Small intestine (tissue), 7 donors: ENCODE measurements at regions not wholly inside any gene's neighbourhood (a gene's known extent, or its start where the extent isn't known, plus 50 kb on each side); places are given as distances from the start of the nearest gene placed in this dataset.

ENCODE experiments used
- DNase-seq, 2 donors: peaks; one replicate each; pipeline versions ENCODE4 v3.0.0 to v3.0.0-alpha.2; 2013
- FAIRE-seq: peaks from 2 replicates; lab custom pipeline; 2012; peaks lifted over from hg19 to GRCh38; lab: Jason Lieb, UNC
- H3K27ac ChIP-seq, 3 donors: one replicate each; pipeline ENCODE4 v1.5.1; 2013; ENCODE audit warnings: low read length in 2 of 3, mild to moderate bottlenecking in 2 of 3, control low read depth in 1 of 3, inconsistent platforms in 1 of 3, low read depth in 1 of 3, moderate library complexity in 1 of 3
- H3K27me3 ChIP-seq, 3 donors: one replicate each; pipeline ENCODE4 v1.6.1; 2013; ENCODE audit warnings: low read length in 3 of 3, inconsistent platforms in 1 of 3; ENCODE audit not compliant: control insufficient read depth in 3 of 3, insufficient read depth in 3 of 3
- H3K36me3 ChIP-seq, 3 donors: one replicate each; pipeline ENCODE4 v1.6.1; 2013; ENCODE audit warnings: low read length in 3 of 3, inconsistent platforms in 1 of 3, low read depth in 1 of 3, mild to moderate bottlenecking in 1 of 3, moderate library complexity in 1 of 3; ENCODE audit not compliant: control insufficient read depth in 3 of 3, insufficient read depth in 2 of 3
- H3K4me1 ChIP-seq, 3 donors: one replicate each; pipeline ENCODE4 v1.6.1; 2013; ENCODE audit warnings: low read length in 2 of 3, inconsistent platforms in 1 of 3, low read depth in 1 of 3, mild to moderate bottlenecking in 1 of 3, moderate library complexity in 1 of 3; ENCODE audit not compliant: control insufficient read depth in 3 of 3, insufficient read depth in 2 of 3
- H3K4me3 ChIP-seq, 3 donors: one replicate each; pipeline ENCODE4 v1.5.1; 2013; ENCODE audit warnings: low read length in 3 of 3, control low read depth in 1 of 3, inconsistent platforms in 1 of 3, low read depth in 1 of 3, mild to moderate bottlenecking in 1 of 3, moderate library complexity in 1 of 3
- H3K9me3 ChIP-seq, 2 donors: one replicate each; pipeline ENCODE4 v1.6.1; 2013; ENCODE audit warnings: low read depth in 1 of 2, low read length in 1 of 2; ENCODE audit not compliant: control insufficient read depth in 2 of 2, insufficient read depth in 1 of 2
- WGBS, 3 donors: extraction: QIAGEN DNeasy Blood & Tissue Kit; methylation state at CpG; one replicate each; pipeline ENCODE4 v1.1.7; 2013; 5-methylcytosine and 5-hydroxymethylcytosine counted together
- donor health status: healthy with polysubstance abuse.
- donor health status: control.
- donor health status: control.
- donor health status: Bipolar disorder and iron deficiency.
- donor health status: healthy.

GRCh38 chr1:59016390-59016789, 232.5 kb upstream of the JUN start:
- Histone ChIP-seq H3K4me3 (no peak overlapping the region), H3K9me3 (peaks cover 0 to 6% of the 10 kb centered on the region in 2 donors), H3K27ac (no peak overlapping the region), H3K36me3 (no peaks in the 10 kb centered on the region), H3K4me1 (peaks cover 8 to 27% (median 13%) of the 10 kb centered on the region in 3 donors), H3K27me3 (no peaks in the 10 kb centered on the region)
- FAIRE-seq (no peak), DNase-seq (no peak)
- WGBS, 3 donors = 93 to 95% (median 94%) methylated on average over 2 of the region's 2 CpGs

GRCh38 chr1:59017501-59018231, 233.8 kb upstream of the JUN start:
- 73 to 94% (median 88%) methylated on average over 8 of the region's 8 CpGs for WGBS, 3 donors
- no peak for FAIRE-seq
- Histone ChIP-seq H3K27me3 (no peaks in the 10 kb centered on the region), H3K4me1 (peaks cover 8 to 23% (median 13%) of the 10 kb centered on the region in 3 donors), H3K27ac (no peak overlapping the region), H3K9me3 (peaks cover 0 to 6% of the 10 kb centered on the region in 2 donors), H3K4me3 (no peak overlapping the region), H3K36me3 (no peaks in the 10 kb centered on the region)
- DNase-seq = no peak

- Histone ChIP-seq H3K4me1 (peaks cover 8 to 15% (median 11%) of the 10 kb centered on the region in 3 donors), H3K4me3 (no peak overlapping the region), H3K9me3 (peaks cover 0 to 6% of the 10 kb centered on the region in 2 donors), H3K27ac (no peak overlapping the region), H3K36me3 (no peaks in the 10 kb centered on the region), H3K27me3 (no peaks in the 10 kb centered on the region)
- FAIRE-seq (no peak), DNase-seq (no peak)
- WGBS, 3 donors = 76 to 79% (median 78%) methylated on average over 6 of the region's 6 CpGs
These were observed 234.6 kb upstream of the JUN start for GRCh38 chr1:59018446-59018845.

GRCh38 chr1:59018860-59019259, 235.0 kb upstream of the JUN start:
- Histone ChIP-seq H3K27ac (no peak overlapping the region), H3K4me3 (no peak overlapping the region), H3K27me3 (no peaks in the 10 kb centered on the region), H3K4me1 (peaks cover 5 to 11% (median 11%) of the 10 kb centered on the region in 3 donors), H3K9me3 (peaks cover 0 to 6% of the 10 kb centered on the region in 2 donors), H3K36me3 (no peaks in the 10 kb centered on the region)
- 33 to 86% (median 53%) methylated on average over 7 of the region's 7 CpGs for WGBS, 3 donors
- FAIRE-seq (no peak), DNase-seq (no peak)

GRCh38 chr1:59020151-59020997, 236.5 kb upstream of the JUN start:
- peak; percentile 87 to 92 for DNase-seq
- no peaks in the 10 kb centered on the region for H3K27me3 ChIP-seq
- H3K36me3 ChIP-seq = no peaks in the 10 kb centered on the region
- peak overlapping the region; percentile 66 to 93 (median 80) for H3K27ac ChIP-seq
- peaks cover 5 to 11% (median 6%) of the 10 kb centered on the region in 3 donors for H3K4me1 ChIP-seq
- FAIRE-seq = peak; percentile 94
- H3K9me3 ChIP-seq = peaks cover 0 to 6% of the 10 kb centered on the region in 2 donors
- 37 to 39% (median 38%) methylated on average over 2 of the region's 2 CpGs for WGBS, 3 donors
- H3K4me3 ChIP-seq = peak overlapping the region in 1 of 3 donors; percentile 4

DNA sequence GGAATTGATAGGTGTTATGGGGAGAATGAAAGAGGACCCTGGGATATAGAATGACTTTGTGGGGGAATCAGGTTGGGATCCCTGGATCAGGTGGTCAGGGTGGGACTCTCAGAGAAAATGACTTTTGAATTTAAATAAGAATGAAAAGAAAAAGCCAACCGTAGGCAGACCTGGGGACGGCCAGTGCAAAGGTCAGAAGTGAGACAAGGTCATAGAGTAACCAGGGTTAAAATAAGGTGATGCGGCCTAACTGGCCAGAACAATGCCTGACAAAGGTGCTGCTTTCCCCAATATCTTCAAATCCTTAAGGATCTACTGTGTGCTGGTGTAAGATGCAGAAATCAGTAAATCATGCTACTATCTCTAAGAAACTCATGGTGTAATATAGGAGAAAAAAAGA, 238.4 kb upstream of the JUN start:
- DNase-seq = no peak
- peaks cover 0 to 6% of the 10 kb centered on the region in 2 donors for H3K9me3 ChIP-seq
- H3K4me3 ChIP-seq = no peak overlapping the region
- no peak for FAIRE-seq
- H3K27ac ChIP-seq = no peak overlapping the region
- no peaks in the 10 kb centered on the region for H3K27me3 ChIP-seq
- H3K4me1 ChIP-seq = peaks cover 11 to 23% (median 17%) of the 10 kb centered on the region in 3 donors
- no peaks in the 10 kb centered on the region for H3K36me3 ChIP-seq
- WGBS, 3 donors = 95 to 97% (median 97%) methylated on average over 3 of the region's 3 CpGs

DNA sequence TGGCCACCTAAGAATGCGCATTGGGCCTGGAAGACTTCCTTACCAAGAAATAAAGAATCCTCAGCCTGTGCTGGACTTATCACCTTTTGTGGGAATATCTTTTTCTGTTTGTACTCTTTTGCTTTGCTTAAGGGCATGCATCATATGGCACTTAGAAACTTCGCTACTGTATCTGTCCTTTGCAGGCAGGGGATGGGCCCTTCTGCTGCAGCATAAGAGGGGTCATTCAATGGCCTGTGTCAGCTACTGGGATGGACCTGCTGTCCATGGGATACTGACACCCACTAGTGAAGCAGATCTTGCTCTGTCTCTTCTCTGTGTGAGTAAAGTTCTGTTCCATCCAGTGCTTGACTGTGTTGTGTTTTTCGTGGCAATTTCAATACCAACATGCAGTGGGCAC, 239.0 kb upstream of the JUN start:
- no peak for FAIRE-seq
- 97 to 99% (median 98%) methylated on average over 3 of the region's 3 CpGs for WGBS, 3 donors
- no peak overlapping the region for H3K4me3 ChIP-seq

GRCh38 chr1:59025201-59025600, 241.4 kb upstream of the JUN start:
- WGBS, 3 donors = 84 to 95% (median 94%) methylated on average over 2 of the region's 2 CpGs
- Histone ChIP-seq H3K27me3 (no peaks in the 10 kb centered on the region), H3K9me3 (no peaks in the 10 kb centered on the region), H3K4me1 (peaks cover 12 to 26% (median 22%) of the 10 kb centered on the region in 3 donors), H3K4me3 (no peak overlapping the region), H3K27ac (no peak overlapping the region), H3K36me3 (no peaks in the 10 kb centered on the region)
- FAIRE-seq (no peak), DNase-seq (no peak)

More for the DNA sequence above, 239.0 kb upstream of the JUN start:
- Histone ChIP-seq H3K9me3 (peaks cover 0 to 6% of the 10 kb centered on the region in 2 donors), H3K36me3 (no peaks in the 10 kb centered on the region), H3K27me3 (no peaks in the 10 kb centered on the region), H3K27ac (no peak overlapping the region), H3K4me1 (peaks cover 11 to 29% (median 23%) of the 10 kb centered on the region in 3 donors)
- DNase-seq = no peak
